ENCODE measurements at regions not wholly inside any gene's neighbourhood (a gene's known extent, or its start where the extent isn't known, plus 50 kb on each side); places are given as distances from the start of the nearest gene placed in this dataset.
"Not testable (repeated sequence)": the region's sequence is repeated elsewhere in the genome, so short reads cannot be mapped to it uniquely, and the experiment has no call there.

DNA sequence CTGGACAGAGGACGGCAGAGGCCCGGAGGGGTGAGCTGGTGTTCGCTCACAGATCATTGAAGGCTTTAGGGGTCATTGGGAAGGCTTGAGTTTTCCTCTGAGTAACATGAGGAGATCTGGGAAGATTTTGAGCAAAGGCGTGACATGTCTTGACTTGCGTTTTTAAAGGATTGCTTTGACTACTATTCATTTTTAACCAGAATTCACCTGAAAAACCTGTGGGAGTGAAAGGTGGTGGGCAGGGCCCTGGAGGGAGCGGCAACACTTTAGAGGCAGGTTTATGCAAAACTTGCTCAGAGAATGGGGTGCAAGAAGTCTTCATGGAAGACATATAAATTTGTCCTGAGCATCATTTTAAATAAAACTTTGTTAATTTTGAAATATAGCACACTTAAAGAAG is 72.2 kb upstream of the EEF1E1 start:
- ATAC-seq (no peak), DNase-seq (no peak)
- H3K4me1 ChIP-seq, result no peaks in the 10 kb centered on the region
- intact Hi-C loops (cut with DNase I), result no loop called here
- H3K27me3 ChIP-seq, result no peaks in the 10 kb centered on the region
- no peak overlapping the region for H3K27ac ChIP-seq
- H3K9me3 ChIP-seq, result no peaks in the 10 kb centered on the region
- WGBS, 2 donors, result 69 to 78% methylated on average over 6 of the region's 6 CpGs
- H3K36me3 ChIP-seq (replicated peaks in 1 of 2; ENCODE audit: insufficient read depth in 1 of 2, low read depth in 2 of 2), result no peaks in the 10 kb centered on the region
- H3K4me3 ChIP-seq, result no peak overlapping the region
- TF ChIP-seq POLR2A (IDR thresholded peaks at IDR 0.05), result no peak
- TF ChIP-seq, protein P1, sequence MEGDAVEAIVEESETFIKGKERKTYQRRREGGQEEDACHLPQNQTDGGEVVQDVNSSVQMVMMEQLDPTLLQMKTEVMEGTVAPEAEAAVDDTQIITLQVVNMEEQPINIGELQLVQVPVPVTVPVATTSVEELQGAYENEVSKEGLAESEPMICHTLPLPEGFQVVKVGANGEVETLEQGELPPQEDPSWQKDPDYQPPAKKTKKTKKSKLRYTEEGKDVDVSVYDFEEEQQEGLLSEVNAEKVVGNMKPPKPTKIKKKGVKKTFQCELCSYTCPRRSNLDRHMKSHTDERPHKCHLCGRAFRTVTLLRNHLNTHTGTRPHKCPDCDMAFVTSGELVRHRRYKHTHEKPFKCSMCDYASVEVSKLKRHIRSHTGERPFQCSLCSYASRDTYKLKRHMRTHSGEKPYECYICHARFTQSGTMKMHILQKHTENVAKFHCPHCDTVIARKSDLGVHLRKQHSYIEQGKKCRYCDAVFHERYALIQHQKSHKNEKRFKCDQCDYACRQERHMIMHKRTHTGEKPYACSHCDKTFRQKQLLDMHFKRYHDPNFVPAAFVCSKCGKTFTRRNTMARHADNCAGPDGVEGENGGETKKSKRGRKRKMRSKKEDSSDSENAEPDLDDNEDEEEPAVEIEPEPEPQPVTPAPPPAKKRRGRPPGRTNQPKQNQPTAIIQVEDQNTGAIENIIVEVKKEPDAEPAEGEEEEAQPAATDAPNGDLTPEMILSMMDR (IDR thresholded peaks at IDR 0.05), result no peak

DNA sequence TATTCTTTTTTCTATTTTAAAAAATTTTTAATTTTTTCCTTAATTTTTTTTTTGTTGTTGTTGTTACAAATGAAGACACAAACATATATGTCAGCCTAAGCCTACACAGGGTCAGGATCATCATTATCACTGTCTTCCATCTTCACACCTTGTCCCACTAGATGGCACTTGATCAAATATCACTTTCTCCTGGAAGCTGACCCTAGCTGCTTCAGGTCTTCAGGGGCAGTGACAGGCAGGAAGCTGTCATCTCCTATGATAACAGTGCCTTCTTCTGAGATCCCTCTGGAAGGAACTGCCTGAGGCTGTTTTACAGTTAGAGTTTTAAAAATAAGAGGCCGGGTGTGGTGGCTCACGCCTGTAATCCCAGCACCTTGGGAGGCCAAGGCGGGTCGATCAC is 70.2 kb upstream of the EEF1E1 start:
- no peak for ATAC-seq
- H3K27ac ChIP-seq, result no peak overlapping the region
- no peaks in the 10 kb centered on the region for H3K4me1 ChIP-seq
- no peak for DNase-seq
- TF ChIP-seq, protein P1 (IDR thresholded peaks at IDR 0.05), result no peak
- TF ChIP-seq POLR2A (IDR thresholded peaks at IDR 0.05), result no peak
- H3K36me3 ChIP-seq (replicated peaks in 1 of 2; ENCODE audit: insufficient read depth in 1 of 2, low read depth in 2 of 2), result no peaks in the 10 kb centered on the region
- H3K4me3 ChIP-seq, result no peak overlapping the region
- no peaks in the 10 kb centered on the region for H3K27me3 ChIP-seq
- H3K9me3 ChIP-seq, result no peaks in the 10 kb centered on the region
- WGBS, 2 donors, result 57 to 77% methylated on average over 4 of the region's 4 CpGs
- intact Hi-C loops (cut with DNase I), result no loop called here

DNA sequence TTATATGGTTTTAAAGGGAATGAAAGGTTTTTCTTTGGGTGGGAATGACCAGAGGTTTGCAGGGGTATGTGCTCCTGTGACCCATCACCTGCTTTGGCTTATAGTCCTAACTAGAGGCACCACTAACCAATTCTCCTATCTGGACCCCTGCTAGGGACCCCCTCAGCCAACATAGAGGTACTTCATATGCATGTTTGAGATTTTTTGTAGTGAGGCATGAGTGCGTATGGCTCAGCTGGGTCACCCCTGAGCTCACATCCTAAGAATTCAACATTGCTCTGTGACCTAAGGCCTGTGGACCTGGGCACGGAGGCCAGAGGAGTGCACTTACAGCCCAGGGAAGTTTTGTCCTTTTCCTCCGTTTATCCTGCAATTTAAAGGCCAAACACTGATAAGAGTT is 68.4 kb upstream of the EEF1E1 start:
- Histone ChIP-seq H3K4me1 (no peaks in the 10 kb centered on the region), H3K9me3 (no peaks in the 10 kb centered on the region), H3K27me3 (no peaks in the 10 kb centered on the region), H3K36me3 (replicated peaks in 1 of 2; ENCODE audit: insufficient read depth in 1 of 2, low read depth in 2 of 2) (no peaks in the 10 kb centered on the region), H3K27ac (no peak overlapping the region), H3K4me3 (no peak overlapping the region)
- no peak for ATAC-seq
- WGBS, 2 donors, result 68 to 70% methylated on average over 3 of the region's 3 CpGs
- TF ChIP-seq, protein P1 (IDR thresholded peaks at IDR 0.05), result no peak
- no peak for TF ChIP-seq POLR2A (IDR thresholded peaks at IDR 0.05)
- DNase-seq, result no peak
- intact Hi-C loops (cut with DNase I), result no loop called here

DNA sequence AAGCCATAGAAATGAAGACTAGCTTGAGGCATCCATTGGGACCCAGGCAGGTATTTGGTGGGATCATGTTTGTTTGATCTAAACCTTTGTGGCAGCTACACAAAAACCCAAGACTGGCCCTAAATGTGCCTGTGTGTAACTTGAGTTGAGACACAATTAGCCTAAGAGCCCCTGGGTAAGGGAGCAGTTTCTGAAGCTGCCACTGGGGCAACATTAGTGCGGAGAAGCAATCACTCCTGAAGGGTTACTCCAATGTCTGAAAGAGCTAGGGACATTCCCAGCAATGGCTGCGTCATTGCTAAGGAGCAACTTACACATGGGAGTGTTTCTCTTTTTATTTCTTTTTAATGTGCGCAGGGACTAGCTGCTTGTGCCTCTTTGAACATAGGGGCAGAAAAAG is 67.9 kb upstream of the EEF1E1 start:
- TF ChIP-seq POLR2A (IDR thresholded peaks at IDR 0.05), result no peak
- TF ChIP-seq, protein P1 (IDR thresholded peaks at IDR 0.05), result no peak
- DNase-seq (no peak), ATAC-seq (no peak)
- H3K36me3 ChIP-seq (replicated peaks in 1 of 2; ENCODE audit: insufficient read depth in 1 of 2, low read depth in 2 of 2), result no peaks in the 10 kb centered on the region
- intact Hi-C loops (cut with DNase I), result no loop called here
- H3K4me3 ChIP-seq, result no peak overlapping the region
- H3K9me3 ChIP-seq, result no peaks in the 10 kb centered on the region
- H3K27me3 ChIP-seq, result no peaks in the 10 kb centered on the region
- 90 to 93% methylated on average over 3 of the region's 3 CpGs for WGBS, 2 donors
- H3K27ac ChIP-seq, result no peak overlapping the region
- H3K4me1 ChIP-seq, result no peaks in the 10 kb centered on the region

DNA sequence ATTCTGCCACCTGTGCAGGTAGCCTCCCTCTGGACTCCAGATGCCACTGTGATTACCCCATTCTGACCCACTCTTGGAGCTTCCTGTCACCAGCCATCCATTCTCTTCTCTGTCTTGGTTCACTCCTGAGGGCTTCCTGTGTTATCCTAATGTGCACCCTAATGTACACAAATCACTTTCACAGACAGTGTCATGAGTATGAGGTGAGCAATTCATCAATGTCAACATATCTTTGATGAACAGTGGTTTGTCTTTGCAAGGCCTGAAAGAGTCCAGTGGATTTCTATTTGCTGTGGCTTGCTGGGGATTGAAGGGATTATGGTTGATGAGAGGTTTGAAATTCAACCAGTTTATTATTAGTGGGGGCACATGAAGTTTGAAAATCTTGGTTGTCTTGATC is 63.8 kb upstream of the EEF1E1 start:
- no peak for ATAC-seq
- Histone ChIP-seq H3K4me1 (no peaks in the 10 kb centered on the region), H3K27ac (no peak overlapping the region), H3K27me3 (no peaks in the 10 kb centered on the region), H3K9me3 (no peaks in the 10 kb centered on the region), H3K4me3 (no peak overlapping the region), H3K36me3 (replicated peaks in 1 of 2; ENCODE audit: insufficient read depth in 1 of 2, low read depth in 2 of 2) (no peaks in the 10 kb centered on the region)
- DNase-seq, result no peak
- TF ChIP-seq, protein P1 (IDR thresholded peaks at IDR 0.05), result no peak
- no peak for TF ChIP-seq POLR2A (IDR thresholded peaks at IDR 0.05)
- intact Hi-C loops (cut with DNase I), result no loop called here

DNA sequence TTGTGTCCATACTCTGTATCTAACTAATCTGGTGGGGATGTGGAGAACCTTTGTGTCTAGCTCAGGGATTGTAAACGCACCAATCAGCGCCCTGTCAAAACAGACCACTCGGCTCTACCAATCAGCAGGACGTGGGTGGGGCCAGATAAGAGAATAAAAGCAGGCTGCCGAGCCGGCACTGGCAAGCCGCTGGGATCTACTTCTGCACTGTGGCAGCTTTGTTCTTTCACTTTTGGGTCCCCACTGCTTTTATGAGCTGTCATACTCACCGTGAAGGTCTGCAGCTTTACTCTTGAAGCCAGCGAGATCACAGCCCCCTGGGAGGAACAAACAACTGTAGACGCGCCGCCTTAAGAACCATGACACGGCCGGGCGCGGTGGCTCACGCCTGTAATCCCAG is 62.7 kb upstream of the EEF1E1 start:
- H3K36me3 ChIP-seq (replicated peaks in 1 of 2; ENCODE audit: insufficient read depth in 1 of 2, low read depth in 2 of 2); ATAC-seq; intact Hi-C loops (cut with DNase I); H3K4me1 ChIP-seq; DNase-seq; H3K9me3 ChIP-seq; H3K27ac ChIP-seq; H3K27me3 ChIP-seq; H3K4me3 ChIP-seq: not testable (repeated sequence)
- 87 to 94% methylated on average over 15 to 17 of the region's 17 CpGs for WGBS, 2 donors

DNA sequence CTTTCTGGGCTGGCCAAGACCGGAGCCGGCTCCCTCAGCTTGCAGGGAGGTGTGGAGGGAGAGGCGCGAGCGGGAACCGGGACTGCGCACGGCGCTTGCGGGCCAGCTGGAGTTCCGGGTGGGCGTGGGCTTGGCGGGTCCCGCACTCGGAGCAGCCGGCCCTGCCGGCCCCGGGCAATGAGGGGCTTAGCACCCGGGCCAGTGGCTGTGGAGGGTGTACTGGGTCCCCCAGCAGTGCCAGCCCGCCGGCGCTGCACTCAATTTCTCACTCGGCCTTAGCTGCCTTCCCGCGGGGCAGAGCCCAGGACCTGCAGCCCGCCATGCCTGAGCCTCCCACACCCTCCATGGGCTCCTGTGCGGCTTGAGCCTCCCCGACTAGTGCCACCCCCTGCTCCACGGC is 61.9 kb upstream of the EEF1E1 start:
- intact Hi-C loops (cut with DNase I), result not testable (repeated sequence)

More for the DNA sequence above, 61.9 kb upstream of the EEF1E1 start:
- not testable (repeated sequence) for DNase-seq; H3K27ac ChIP-seq; H3K4me3 ChIP-seq; H3K4me1 ChIP-seq; ATAC-seq; H3K27me3 ChIP-seq; H3K36me3 ChIP-seq (replicated peaks in 1 of 2; ENCODE audit: insufficient read depth in 1 of 2, low read depth in 2 of 2); H3K9me3 ChIP-seq
- WGBS, 2 donors, result 91 to 98% methylated on average over 10 to 18 of the region's 29 CpGs

Measured in body of pancreas (tissue), 4 donors.